CD14-positive monocyte (primary cell): ENCODE measurements at regions not wholly inside any gene's neighbourhood (a gene's known extent, or its start where the extent isn't known, plus 50 kb on each side); places are given as distances from the start of the nearest gene placed in this dataset.

Source experiments
- DNase-seq, 3 donors: peaks; one replicate each; pipeline ENCODE4 v3.0.0-alpha.2; 2011 to 2022
- H2AFZ ChIP-seq: 2 replicates; pipeline ENCODE4 v1.6.0; 2012; ENCODE audit warnings: mild to moderate bottlenecking, low read depth, low read length, inconsistent platforms; ENCODE audit not compliant: insufficient read depth, poor library complexity, severe bottlenecking
- H3K27ac ChIP-seq, 2 donors: 1 replicate in 1 of 2; 2 replicates in 1 of 2; pipeline ENCODE4 v1.5.1; 2012 to 2013; ENCODE audit warnings: low read length in 2 of 2, control low read depth in 1 of 2, inconsistent platforms in 1 of 2, low read depth in 1 of 2, mild to moderate bottlenecking in 1 of 2
- H3K27me3 ChIP-seq, 2 donors: one replicate each; pipeline versions ENCODE4 v1.6.0 to v1.6.1; 2011 to 2013; ENCODE audit warnings: low read length in 2 of 2; ENCODE audit not compliant: control insufficient read depth in 2 of 2, insufficient read depth in 2 of 2
- H3K36me3 ChIP-seq, 2 donors: replicated peaks in 1 of 2; 1 replicate in 1 of 2; 2 replicates in 1 of 2; pipeline versions ENCODE4 v1.5.1 to v1.6.1; 2012 to 2013; ENCODE audit warnings: low read length in 2 of 2, control low read depth in 1 of 2, inconsistent platforms in 1 of 2, mild to moderate bottlenecking in 1 of 2; ENCODE audit not compliant: insufficient read depth in 2 of 2, control insufficient read depth in 1 of 2
- H3K4me1 ChIP-seq, 2 donors: 1 replicate in 1 of 2; 2 replicates in 1 of 2; pipeline versions ENCODE4 v1.5.1 to v1.6.1; 2012 to 2013; ENCODE audit warnings: low read length in 2 of 2, control low read depth in 1 of 2, inconsistent platforms in 1 of 2, mild to moderate bottlenecking in 1 of 2, moderate library complexity in 1 of 2; ENCODE audit not compliant: insufficient read depth in 2 of 2, control insufficient read depth in 1 of 2
- H3K4me2 ChIP-seq: replicated peaks from 2 replicates; pipeline ENCODE3; 2012; ENCODE audit warnings: low read length, moderate library complexity, mild to moderate bottlenecking; ENCODE audit not compliant: poor library complexity, severe bottlenecking; ENCODE audit errors: extremely low read depth
- H3K4me3 ChIP-seq, 3 experiments: fragments of 200-600 bp in 1 of 3; sonication (generic) in 1 of 3; replicated peaks in 1 of 3; 1 replicate in 2 of 3; 2 replicates in 1 of 3; pipeline ENCODE4 v1.5.1; 2011 to 2013; ENCODE audit warnings: low read length in 3 of 3, mild to moderate bottlenecking in 3 of 3, control low read depth in 2 of 3, low read depth in 2 of 3, inconsistent platforms in 1 of 3, moderate library complexity in 1 of 3
- H3K79me2 ChIP-seq: 2 replicates; pipeline ENCODE4 v1.6.0; 2012; ENCODE audit warnings: mild to moderate bottlenecking, control low read depth, inconsistent platforms, low read length, moderate library complexity; ENCODE audit not compliant: insufficient read depth
- H3K9ac ChIP-seq: 2 replicates; pipeline ENCODE4 v1.6.0; 2017; ENCODE audit warnings: low read length, mild to moderate bottlenecking; ENCODE audit not compliant: insufficient read depth, poor library complexity, severe bottlenecking
- H3K9me3 ChIP-seq, 2 donors: replicated peaks in 1 of 2; 1 replicate in 1 of 2; 2 replicates in 1 of 2; pipeline versions ENCODE4 v1.5.1 to v1.6.1; 2012 to 2013; ENCODE audit warnings: low read length in 2 of 2, control low read depth in 1 of 2; ENCODE audit not compliant: control insufficient read depth in 1 of 2, insufficient read depth in 1 of 2
- H4K20me1 ChIP-seq: 2 replicates; pipeline ENCODE4 v1.6.0; 2012; ENCODE audit warnings: mild to moderate bottlenecking, low read length, control low read depth, moderate library complexity; ENCODE audit not compliant: insufficient read depth
- H3K27ac Mint-ChIP-seq, 7 donors: one replicate each; pipeline ENCODE4 v1.8.0; 2020; ENCODE audit warnings: mild to moderate bottlenecking in 7 of 7, mixed read lengths in 7 of 7, moderate library complexity in 6 of 7, inconsistent platforms in 2 of 7
- H3K27me3 Mint-ChIP-seq, 3 donors: one replicate each; pipeline ENCODE4 v1.8.0; 2021 to 2022; ENCODE audit warnings: low read depth in 3 of 3, mild to moderate bottlenecking in 3 of 3, mixed read lengths in 3 of 3, moderate library complexity in 3 of 3, inconsistent platforms in 1 of 3
- H3K36me3 Mint-ChIP-seq, 2 donors: one replicate each; pipeline ENCODE4 v1.8.0; 2020; ENCODE audit warnings: mixed read lengths in 2 of 2, inconsistent platforms in 1 of 2, mild to moderate bottlenecking in 1 of 2
- H3K4me1 Mint-ChIP-seq: one replicate; pipeline ENCODE4 v1.8.0; 2020; ENCODE audit warnings: mild to moderate bottlenecking, mixed read lengths
- H3K4me3 Mint-ChIP-seq, 2 donors: one replicate each; pipeline ENCODE4 v1.8.0; 2020; ENCODE audit warnings: mild to moderate bottlenecking in 2 of 2, mixed read lengths in 2 of 2, moderate library complexity in 1 of 2
- H3K9me3 Mint-ChIP-seq, 7 donors: one replicate each; pipeline ENCODE4 v1.8.0; 2020 to 2022; ENCODE audit warnings: mixed read lengths in 7 of 7, mild to moderate bottlenecking in 6 of 7, moderate library complexity in 6 of 7, inconsistent platforms in 2 of 7
- WGBS: methylation state at CpG from one replicate; pipeline ENCODE4 v1.1.5; 2013; ENCODE audit warnings: missing lambda C conversion rate; ENCODE audit not compliant: insufficient coverage; 5-methylcytosine and 5-hydroxymethylcytosine counted together
- intact Hi-C, 2 donors: fragments of 100-400 bp; cut with micrococcal nuclease; formaldehyde crosslinking; loops; one replicate each; pipeline versions ENCODE4 v1.15.0 to v1.15.1; 2023
- TF ChIP-seq, protein P1 (sequence below): fragments of 200-600 bp; IDR thresholded peaks from one replicate; pipeline ENCODE4 v1.8.0; 2022; ENCODE audit warnings: antibody characterized with exemption, mild to moderate bottlenecking

DNA sequence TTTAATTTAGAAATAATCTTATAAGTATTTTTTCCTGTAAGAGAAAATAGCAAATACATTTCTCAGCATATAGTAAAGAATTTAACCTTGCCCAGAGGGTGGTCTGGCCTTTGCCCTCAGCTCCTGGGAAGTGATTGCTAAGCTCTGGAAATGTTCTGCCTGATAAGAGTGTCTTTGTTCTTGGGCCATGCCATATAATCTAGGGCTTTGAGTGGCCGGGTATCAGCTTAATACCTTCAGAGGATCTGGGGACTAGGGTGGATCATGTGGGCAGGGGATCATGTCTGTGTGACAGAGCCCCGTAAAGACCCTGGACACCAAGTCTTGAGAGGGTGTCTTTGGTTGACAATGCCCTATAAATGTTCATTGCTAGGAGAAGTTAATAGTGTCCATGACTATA is 1032.4 kb upstream of the MIR17HG start:
- no peaks in the 10 kb centered on the region for H3K4me1 ChIP-seq
- H3K4me1 Mint-ChIP-seq = no peaks in the 10 kb centered on the region
- H3K36me3 ChIP-seq = no peaks in the 10 kb centered on the region
- no peak overlapping the region for H3K4me2 ChIP-seq
- H3K27ac ChIP-seq = no peak overlapping the region
- H3K27me3 ChIP-seq = no peaks in the 10 kb centered on the region
- TF ChIP-seq, protein P1, sequence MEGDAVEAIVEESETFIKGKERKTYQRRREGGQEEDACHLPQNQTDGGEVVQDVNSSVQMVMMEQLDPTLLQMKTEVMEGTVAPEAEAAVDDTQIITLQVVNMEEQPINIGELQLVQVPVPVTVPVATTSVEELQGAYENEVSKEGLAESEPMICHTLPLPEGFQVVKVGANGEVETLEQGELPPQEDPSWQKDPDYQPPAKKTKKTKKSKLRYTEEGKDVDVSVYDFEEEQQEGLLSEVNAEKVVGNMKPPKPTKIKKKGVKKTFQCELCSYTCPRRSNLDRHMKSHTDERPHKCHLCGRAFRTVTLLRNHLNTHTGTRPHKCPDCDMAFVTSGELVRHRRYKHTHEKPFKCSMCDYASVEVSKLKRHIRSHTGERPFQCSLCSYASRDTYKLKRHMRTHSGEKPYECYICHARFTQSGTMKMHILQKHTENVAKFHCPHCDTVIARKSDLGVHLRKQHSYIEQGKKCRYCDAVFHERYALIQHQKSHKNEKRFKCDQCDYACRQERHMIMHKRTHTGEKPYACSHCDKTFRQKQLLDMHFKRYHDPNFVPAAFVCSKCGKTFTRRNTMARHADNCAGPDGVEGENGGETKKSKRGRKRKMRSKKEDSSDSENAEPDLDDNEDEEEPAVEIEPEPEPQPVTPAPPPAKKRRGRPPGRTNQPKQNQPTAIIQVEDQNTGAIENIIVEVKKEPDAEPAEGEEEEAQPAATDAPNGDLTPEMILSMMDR = no peak
- H3K4me3 Mint-ChIP-seq = no peak overlapping the region
- H4K20me1 ChIP-seq = no peaks in the 10 kb centered on the region
- peaks cover 0 to 6% (median 3%) of the 10 kb centered on the region in 7 donors for H3K9me3 Mint-ChIP-seq
- no peak overlapping the region for H2AFZ ChIP-seq
- no peak overlapping the region for H3K27ac Mint-ChIP-seq
- no peaks in the 10 kb centered on the region for H3K9me3 ChIP-seq
- no peak overlapping the region for H3K4me3 ChIP-seq
- no peak for DNase-seq
- WGBS = no CpG with 5 or more reads among the region's 2 CpGs
- H3K27me3 Mint-ChIP-seq = no peaks in the 10 kb centered on the region
- intact Hi-C loops = no loop called here
- no peaks in the 10 kb centered on the region for H3K36me3 Mint-ChIP-seq
- H3K79me2 ChIP-seq = no peaks in the 10 kb centered on the region
- no peak overlapping the region for H3K9ac ChIP-seq

DNA sequence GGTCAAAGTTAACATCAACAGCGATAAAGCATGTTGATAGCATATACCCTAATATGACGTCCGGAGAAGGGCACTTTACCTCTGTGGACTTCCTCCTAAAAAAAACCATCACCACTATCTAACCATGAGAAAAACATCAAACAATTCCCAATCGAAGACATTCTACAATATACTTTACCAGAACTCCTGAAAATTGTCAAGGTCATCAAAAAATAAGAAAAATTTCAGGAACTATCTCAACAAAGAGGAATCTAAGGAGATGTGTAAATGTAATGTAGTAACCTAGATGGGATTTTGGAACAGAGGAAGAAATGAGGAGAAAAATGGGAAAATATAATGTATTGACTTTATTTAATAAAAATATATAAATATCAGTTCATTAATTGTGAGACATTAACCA is 1026.8 kb upstream of the MIR17HG start:
- Histone ChIP-seq H3K27me3 (no peaks in the 10 kb centered on the region), H3K79me2 (no peaks in the 10 kb centered on the region), H2AFZ (no peak overlapping the region), H3K4me2 (no peak overlapping the region), H3K4me1 (no peaks in the 10 kb centered on the region), H4K20me1 (no peaks in the 10 kb centered on the region), H3K9me3 (peaks cover 0 to 6% of the 10 kb centered on the region in 2 donors), H3K36me3 (no peaks in the 10 kb centered on the region), H3K9ac (no peak overlapping the region), H3K4me3 (no peak overlapping the region), H3K27ac (no peak overlapping the region)
- DNase-seq = no peak
- no peaks in the 10 kb centered on the region for H3K27me3 Mint-ChIP-seq
- H3K4me3 Mint-ChIP-seq = no peak overlapping the region
- intact Hi-C loops = no loop called here
- no peaks in the 10 kb centered on the region for H3K4me1 Mint-ChIP-seq
- WGBS = no CpG with 5 or more reads among the region's 4 CpGs
- no peaks in the 10 kb centered on the region for H3K36me3 Mint-ChIP-seq
- H3K9me3 Mint-ChIP-seq = peaks cover 0 to 5% (median 0%) of the 10 kb centered on the region in 7 donors
- no peak overlapping the region for H3K27ac Mint-ChIP-seq
- TF ChIP-seq, protein P1 = no peak
